ENCODE measurements at regions not wholly inside any gene's neighbourhood (a gene's known extent, or its start where the extent isn't known, plus 50 kb on each side); places are given as distances from the start of the nearest gene placed in this dataset.

DNA sequence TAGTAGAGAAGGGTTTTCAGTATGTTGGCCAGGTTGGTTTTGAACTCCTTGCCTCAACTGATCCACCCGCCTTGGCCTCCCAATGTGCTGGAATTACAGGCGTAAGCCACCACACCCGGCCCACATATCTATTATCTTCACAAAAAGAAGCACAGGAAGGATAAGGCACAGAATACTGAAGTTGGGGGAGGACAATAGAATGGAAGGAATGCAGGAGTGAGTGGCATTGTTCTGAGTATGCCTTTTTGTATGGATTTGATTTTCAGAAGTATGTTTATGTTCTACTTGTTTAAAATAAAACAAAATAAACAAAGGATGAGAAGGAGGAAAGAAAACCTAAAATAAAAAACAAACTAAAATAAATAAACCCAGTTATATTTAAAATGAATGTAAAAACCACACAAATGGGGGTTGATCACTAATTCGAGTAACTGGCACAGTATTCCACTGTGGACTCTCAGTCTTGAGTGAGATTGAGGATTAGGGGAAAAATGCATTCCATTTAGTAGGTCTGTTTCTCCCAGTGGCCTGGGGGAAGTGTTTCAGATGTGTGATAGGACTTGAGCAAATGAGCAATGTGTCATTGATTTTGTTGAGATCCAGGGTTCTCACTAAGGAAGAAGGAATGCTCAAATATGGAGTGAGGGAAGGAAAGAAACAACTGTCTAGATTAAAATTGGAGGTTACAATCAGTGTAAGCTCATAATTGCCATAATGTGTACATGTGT is 109.0 kb upstream of the C1QTNF7 start:
- no peak overlapping the region for H3K9ac ChIP-seq (ENCODE audit: low read length)
- H4K20me1 ChIP-seq (ENCODE audit: low read depth, low read length): no peaks in the 10 kb centered on the region
- H3K27me3 ChIP-seq (ENCODE audit: low read length): no peaks in the 10 kb centered on the region
- no peak overlapping the region for H3K4me3 ChIP-seq (ENCODE audit: insufficient read depth, low read length, poor library complexity, severe bottlenecking)
- no peaks in the 10 kb centered on the region for H3K79me2 ChIP-seq (ENCODE audit: insufficient read depth, low read length)
- no peak overlapping the region for H3K27ac ChIP-seq (ENCODE audit: low read depth, low read length)
- no peaks in the 10 kb centered on the region for H3K36me3 ChIP-seq (ENCODE audit: low read length)
- no peaks in the 10 kb centered on the region for H3K9me3 ChIP-seq (ENCODE audit: insufficient read depth, low read length)
- no peaks in the 10 kb centered on the region for H3K9me2 ChIP-seq (replicated peaks; ENCODE audit: insufficient read depth, low read length)
- H3F3A ChIP-seq (ENCODE audit: insufficient read depth): no peaks in the 10 kb centered on the region
- H2AFZ ChIP-seq (ENCODE audit: low read depth, low read length, severe bottlenecking): no peak overlapping the region
- TF ChIP-seq EZH2phosphoT487 (conservative IDR thresholded peaks at IDR 0.05; ENCODE audit: low read length): no peak
- TF ChIP-seq, protein P1, sequence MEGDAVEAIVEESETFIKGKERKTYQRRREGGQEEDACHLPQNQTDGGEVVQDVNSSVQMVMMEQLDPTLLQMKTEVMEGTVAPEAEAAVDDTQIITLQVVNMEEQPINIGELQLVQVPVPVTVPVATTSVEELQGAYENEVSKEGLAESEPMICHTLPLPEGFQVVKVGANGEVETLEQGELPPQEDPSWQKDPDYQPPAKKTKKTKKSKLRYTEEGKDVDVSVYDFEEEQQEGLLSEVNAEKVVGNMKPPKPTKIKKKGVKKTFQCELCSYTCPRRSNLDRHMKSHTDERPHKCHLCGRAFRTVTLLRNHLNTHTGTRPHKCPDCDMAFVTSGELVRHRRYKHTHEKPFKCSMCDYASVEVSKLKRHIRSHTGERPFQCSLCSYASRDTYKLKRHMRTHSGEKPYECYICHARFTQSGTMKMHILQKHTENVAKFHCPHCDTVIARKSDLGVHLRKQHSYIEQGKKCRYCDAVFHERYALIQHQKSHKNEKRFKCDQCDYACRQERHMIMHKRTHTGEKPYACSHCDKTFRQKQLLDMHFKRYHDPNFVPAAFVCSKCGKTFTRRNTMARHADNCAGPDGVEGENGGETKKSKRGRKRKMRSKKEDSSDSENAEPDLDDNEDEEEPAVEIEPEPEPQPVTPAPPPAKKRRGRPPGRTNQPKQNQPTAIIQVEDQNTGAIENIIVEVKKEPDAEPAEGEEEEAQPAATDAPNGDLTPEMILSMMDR (IDR thresholded peaks at IDR 0.05; ENCODE audit: insufficient read depth, low read length, poor library complexity, severe bottlenecking): no peak
- no peak overlapping the region for H3K4me2 ChIP-seq (ENCODE audit: low read depth, low read length, poor library complexity, severe bottlenecking)

DNA sequence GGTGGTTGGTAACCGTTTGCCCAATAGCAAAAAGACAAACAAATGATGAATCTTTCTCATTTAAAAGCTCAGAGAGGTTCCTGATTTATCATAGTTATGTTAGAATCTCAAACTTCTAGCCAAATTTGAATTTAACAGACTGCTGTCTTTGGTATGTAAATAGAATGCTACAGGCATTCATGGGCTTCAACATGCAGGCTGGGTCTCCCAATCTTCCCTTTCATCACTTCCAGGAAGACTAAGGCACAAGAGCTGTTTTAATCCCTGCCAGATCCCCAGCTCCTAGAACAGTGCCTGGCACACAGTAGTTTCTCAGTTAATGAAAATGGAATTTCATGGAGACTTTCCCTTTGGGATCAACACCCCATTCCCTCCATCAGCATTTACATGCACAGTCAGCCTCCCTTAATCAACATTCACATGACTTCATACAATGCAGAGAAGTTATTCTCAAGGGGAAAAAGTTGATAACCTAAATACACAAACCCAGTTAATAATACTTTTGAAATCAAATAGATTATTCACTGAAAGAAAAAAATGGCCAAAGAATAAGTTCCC is 107.6 kb upstream of the C1QTNF7 start:
- no peaks in the 10 kb centered on the region for H3K36me3 ChIP-seq (ENCODE audit: low read length)
- no peaks in the 10 kb centered on the region for H3K27me3 ChIP-seq (ENCODE audit: low read length)
- H3K9me2 ChIP-seq (replicated peaks; ENCODE audit: insufficient read depth, low read length): no peaks in the 10 kb centered on the region
- no peaks in the 10 kb centered on the region for H4K20me1 ChIP-seq (ENCODE audit: low read depth, low read length)
- no peak overlapping the region for H2AFZ ChIP-seq (ENCODE audit: low read depth, low read length, severe bottlenecking)
- no peak for TF ChIP-seq EZH2phosphoT487 (conservative IDR thresholded peaks at IDR 0.05; ENCODE audit: low read length)
- TF ChIP-seq, protein P1 (IDR thresholded peaks at IDR 0.05; ENCODE audit: insufficient read depth, low read length, poor library complexity, severe bottlenecking): no peak
- no peak overlapping the region for H3K4me2 ChIP-seq (ENCODE audit: low read depth, low read length, poor library complexity, severe bottlenecking)
- H3K9me3 ChIP-seq (ENCODE audit: insufficient read depth, low read length): no peaks in the 10 kb centered on the region
- H3K9ac ChIP-seq (ENCODE audit: low read length): no peak overlapping the region
- no peak overlapping the region for H3K27ac ChIP-seq (ENCODE audit: low read depth, low read length)
- H3F3A ChIP-seq (ENCODE audit: insufficient read depth): no peaks in the 10 kb centered on the region
- H3K79me2 ChIP-seq (ENCODE audit: insufficient read depth, low read length): no peaks in the 10 kb centered on the region
- H3K4me3 ChIP-seq (ENCODE audit: insufficient read depth, low read length, poor library complexity, severe bottlenecking): no peak overlapping the region

DNA sequence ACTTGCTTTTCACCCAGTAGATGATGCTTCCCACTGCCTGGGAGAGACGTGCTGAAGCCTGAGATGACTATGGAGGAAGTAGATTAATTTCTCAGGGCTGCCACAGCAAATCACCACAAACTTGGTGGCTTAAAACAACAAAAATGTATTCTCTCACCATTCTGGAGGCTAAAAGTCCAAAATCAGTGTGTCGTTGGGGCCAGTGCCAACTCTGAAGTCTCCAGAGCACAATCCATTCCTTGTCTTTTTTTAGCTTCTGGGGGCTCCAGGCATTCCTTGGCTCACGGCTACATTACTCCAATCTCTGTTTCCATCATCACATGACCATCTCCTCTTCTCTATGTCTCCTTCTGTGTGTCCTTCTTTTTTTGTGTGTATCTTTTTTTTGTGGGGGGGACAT is 105.8 kb upstream of the C1QTNF7 start:
- Histone ChIP-seq H3K27me3 (ENCODE audit: low read length) (no peaks in the 10 kb centered on the region), H3K9me2 (replicated peaks; ENCODE audit: insufficient read depth, low read length) (no peaks in the 10 kb centered on the region), H3K9ac (ENCODE audit: low read length) (no peak overlapping the region), H3K4me2 (ENCODE audit: low read depth, low read length, poor library complexity, severe bottlenecking) (no peak overlapping the region), H3K27ac (ENCODE audit: low read depth, low read length) (no peak overlapping the region), H3K36me3 (ENCODE audit: low read length) (no peaks in the 10 kb centered on the region), H4K20me1 (ENCODE audit: low read depth, low read length) (no peaks in the 10 kb centered on the region), H3K4me3 (ENCODE audit: insufficient read depth, low read length, poor library complexity, severe bottlenecking) (no peak overlapping the region), H2AFZ (ENCODE audit: low read depth, low read length, severe bottlenecking) (no peak overlapping the region), H3K9me3 (ENCODE audit: insufficient read depth, low read length) (no peaks in the 10 kb centered on the region), H3K79me2 (ENCODE audit: insufficient read depth, low read length) (no peaks in the 10 kb centered on the region), H3F3A (ENCODE audit: insufficient read depth) (no peaks in the 10 kb centered on the region)
- TF ChIP-seq, protein P1 (IDR thresholded peaks at IDR 0.05; ENCODE audit: insufficient read depth, low read length, poor library complexity, severe bottlenecking): no peak
- no peak for TF ChIP-seq EZH2phosphoT487 (conservative IDR thresholded peaks at IDR 0.05; ENCODE audit: low read length)

Measured in SU-DHL-6 (cell line).